K562 (cell line): ENCODE measurements at regions not wholly inside any gene's neighbourhood (a gene's known extent, or its start where the extent isn't known, plus 50 kb on each side); places are given as distances from the start of the nearest gene placed in this dataset.

Experiments
- ATAC-seq: fragments of 200-7000 bp; cut with Tn5 transposase; 3 replicates; pipeline ENCODE4 v1.9.1; 2020; ENCODE audit warnings: moderate library complexity
- BruUV-seq: library from RNA; stranded (reverse); fragments of 400-500 nt; replicated peaks from 2 replicates; lab custom pipeline; 2021; lab: Mats Ljungman, UMichigan
- CTCF ChIA-PET: fragments of 300-600 bp; formaldehyde crosslinking; extraction: SDS; loops from one replicate; lab custom pipeline; 2021; ENCODE audit warnings: low intra/inter-chr PET ratio; lab: Yijun Ruan, JAX
- POLR2A ChIA-PET: fragments of 300-600, 350-650 bp; sonication (Branson Sonifier 250); formaldehyde crosslinking; extraction: SDS; loops from one replicate; lab custom pipeline; 2021; ENCODE audit warnings: antibody characterized with exemption, inconsistent platforms; lab: Yijun Ruan, JAX
- DNase-seq, 4 experiments: peaks; one replicate each; pipeline versions ENCODE4 v3.0.0 to v3.0.0-alpha.2; 2011 to 2018; ENCODE audit warnings: low spot score in 3 of 4, mixed read lengths in 3 of 4; ENCODE audit errors: extremely low read depth in 1 of 4
- FAIRE-seq: peaks from 2 replicates; lab custom pipeline; 2011; peaks lifted over from hg19 to GRCh38; lab: Jason Lieb, UNC
- H2AFZ ChIP-seq: 2 replicates; pipeline ENCODE4 v1.6.0; 2011; ENCODE audit warnings: low read depth, low read length, control low read depth, inconsistent platforms
- H3K27ac ChIP-seq: fragments of 200-600 bp; 3 replicates; pipeline ENCODE4 v1.8.0; 2011; ENCODE audit warnings: low read depth, mild to moderate bottlenecking, control low read depth, inconsistent platforms, low read length, moderate library complexity, mixed read lengths; ENCODE audit errors: extremely low read depth
- H3K27me3 ChIP-seq, 2 experiments: fragments of 300-600 bp in 1 of 2; 2 replicates in 1 of 2; 3 replicates in 1 of 2; pipeline versions ENCODE4 v1.6.0 to v1.8.0; 2011; ENCODE audit warnings: inconsistent platforms in 2 of 2, low read length in 2 of 2, mild to moderate bottlenecking in 1 of 2, mixed read lengths in 1 of 2, moderate library complexity in 1 of 2; ENCODE audit not compliant: control insufficient read depth in 2 of 2, insufficient read depth in 2 of 2
- H3K36me3 ChIP-seq: fragments of 300-600 bp; 3 replicates; pipeline ENCODE4 v1.8.0; 2011; ENCODE audit warnings: mild to moderate bottlenecking, low read length, inconsistent platforms; ENCODE audit not compliant: control insufficient read depth, insufficient read depth
- H3K4me1 ChIP-seq, 2 experiments: fragments of 200-600 bp in 1 of 2; replicated peaks in 1 of 2; 2 replicates in 1 of 2; 3 replicates in 1 of 2; pipeline versions ENCODE4 v1.5.1 to v1.8.0; 2011; ENCODE audit warnings: inconsistent platforms in 2 of 2, low read length in 2 of 2, mild to moderate bottlenecking in 1 of 2, mixed read lengths in 1 of 2, moderate library complexity in 1 of 2; ENCODE audit not compliant: control insufficient read depth in 2 of 2, insufficient read depth in 2 of 2
- H3K4me2 ChIP-seq: 2 replicates; pipeline ENCODE4 v1.6.1; 2011; ENCODE audit warnings: low read length, control low read depth, inconsistent platforms, mixed read lengths; ENCODE audit not compliant: insufficient read depth
- H3K4me3 ChIP-seq: fragments of 200-600 bp; sonication (generic), shearing (Covaris generic); 2 replicates; pipeline ENCODE4 v1.5.1; 2016; ENCODE audit warnings: control low read depth, inconsistent platforms
- H3K79me2 ChIP-seq: fragments of 200-600 bp; 3 replicates; pipeline ENCODE4 v1.8.0; 2011; ENCODE audit warnings: low read length, inconsistent platforms; ENCODE audit not compliant: control insufficient read depth, insufficient read depth
- H3K9ac ChIP-seq, 2 experiments: 2 replicates each; pipeline versions ENCODE4 v1.6.0 to v1.6.1; 2011; ENCODE audit warnings: low read depth in 2 of 2, low read length in 2 of 2, control low read depth in 1 of 2, inconsistent platforms in 1 of 2, mild to moderate bottlenecking in 1 of 2, mixed read lengths in 1 of 2; ENCODE audit not compliant: insufficient read depth in 1 of 2
- H3K9me1 ChIP-seq: one replicate; pipeline ENCODE4 v1.6.0; 2011; ENCODE audit warnings: inconsistent platforms, mild to moderate bottlenecking, low read length, moderate library complexity; ENCODE audit not compliant: control insufficient read depth, insufficient read depth
- H3K9me3 ChIP-seq: replicated peaks from 2 replicates; pipeline ENCODE4 v1.5.1; 2011; ENCODE audit warnings: low read depth, low read length, inconsistent platforms; ENCODE audit not compliant: control insufficient read depth, insufficient read depth
- H4K20me1 ChIP-seq: replicated peaks from 2 replicates; pipeline ENCODE4 v1.6.1; 2011; ENCODE audit warnings: low read length, inconsistent platforms, mixed read lengths; ENCODE audit not compliant: control insufficient read depth, insufficient read depth
- RAD21 ChIP-seq, 2 experiments: fragments of 250-450 bp in 1 of 2; fragments of 450-650 bp in 1 of 2; sonication (Bioruptor Pico) in 1 of 2; formaldehyde crosslinking in 1 of 2; IDR thresholded peaks in 1 of 2; conservative IDR thresholded peaks in 1 of 2; 2 replicates each; pipeline versions ENCODE4 v1.4.0 to v1.8.0; 2020 to 2022; ENCODE audit warnings: mild to moderate bottlenecking in 2 of 2, moderate library complexity in 1 of 2
- ZKSCAN3 ChIP-seq: fragments of 250-450 bp; sonication (Bioruptor Pico); IDR thresholded peaks from 2 replicates; pipeline ENCODE4 v1.4.0; 2020
- WGBS: fragments of 100-300 bp; shearing (Covaris generic); methylation state at CpG from one replicate; pipeline ENCODE4 v1.1.6; 2016; ENCODE audit warnings: low coverage, mixed read lengths; ENCODE audit not compliant: insufficient coverage; ENCODE audit errors: missing lambda C conversion rate; 5-methylcytosine and 5-hydroxymethylcytosine counted together
- in situ Hi-C: fragments of 300-500 bp; cut with MboI; formaldehyde crosslinking; loops from 4 replicates; pipeline ENCODE4 v1.15.0; 2018; ENCODE audit warnings: inconsistent platforms, mixed read lengths
- intact Hi-C: fragments of 100-400 bp; cut with micrococcal nuclease; formaldehyde crosslinking; loops from 2 replicates; pipeline ENCODE4 v1.14.2; 2022
- TF ChIP-seq, protein P1 (sequence below), 3 experiments: IDR thresholded peaks in 2 of 3; conservative IDR thresholded peaks in 1 of 3; 2 replicates each; pipeline ENCODE4 v1.5.1; 2011 to 2012; ENCODE audit warnings: low read length in 3 of 3, mild to moderate bottlenecking in 3 of 3, control low read depth in 2 of 3, improper control_type of control experiment in 1 of 3, inconsistent platforms in 1 of 3, low read depth in 1 of 3, mixed read lengths in 1 of 3, moderate library complexity in 1 of 3; ENCODE audit not compliant: insufficient read depth in 2 of 3

DNA sequence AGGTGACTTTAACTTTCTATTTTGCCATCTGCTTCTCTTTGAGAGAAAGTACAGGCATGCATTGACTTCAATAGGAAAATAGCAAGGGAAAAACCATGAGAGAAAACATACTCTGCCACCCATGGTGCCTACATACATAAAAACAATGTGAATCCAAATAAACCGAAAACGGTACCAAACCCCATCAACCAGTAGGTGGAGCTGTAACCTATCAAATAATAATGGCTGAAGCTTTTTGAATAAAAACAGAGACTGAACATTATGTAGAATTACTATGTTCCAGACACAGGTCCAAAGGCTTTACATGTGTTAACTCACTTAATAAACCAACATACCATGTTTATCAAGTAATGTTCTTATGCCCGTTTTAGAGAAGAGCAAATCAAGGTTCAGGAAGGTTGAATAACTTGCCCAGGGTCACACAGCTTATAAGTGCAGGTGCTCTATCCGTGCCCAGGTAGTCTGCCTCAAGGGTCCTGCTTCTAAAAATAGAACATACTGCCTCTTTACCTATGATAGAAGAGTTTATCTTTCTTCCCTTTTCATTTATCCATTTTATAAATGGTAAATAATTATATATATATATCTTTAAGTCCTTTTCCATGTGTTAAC lies 293.9 kb upstream of the SYT4 start:
- ChIA-PET CTCF (no interaction called here), POLR2A (no interaction called here)
- no peaks in the 10 kb centered on the region for H3K9me1 ChIP-seq
- H4K20me1 ChIP-seq = no peaks in the 10 kb centered on the region
- in situ Hi-C loops = loop anchor here (25.0 kb wide), 1 partner anchor 1459 kb away; no protein-coding TSS in a partner anchor
- WGBS = 0% methylated on average over 4 of the region's 4 CpGs
- FAIRE-seq = no peak
- no peaks in the 10 kb centered on the region for H3K9me3 ChIP-seq
- H2AFZ ChIP-seq = no peak overlapping the region
- no peak overlapping the region for H3K4me3 ChIP-seq
- H3K4me2 ChIP-seq = no peak overlapping the region
- peak; percentile 8 to 17 (median 12) for DNase-seq
- no peak for ATAC-seq
- intact Hi-C loops = no loop called here
- no peaks in the 10 kb centered on the region for H3K36me3 ChIP-seq
- no peaks in the 10 kb centered on the region for H3K4me1 ChIP-seq
- no peak overlapping the region for H3K9ac ChIP-seq
- BruUV-seq = no TSS peak
- H3K27me3 ChIP-seq = no peaks in the 10 kb centered on the region
- H3K27ac ChIP-seq = no peak overlapping the region
- peak in 1 of 2 experiments; percentile 35; a peak in 2 of 4 replicates for TF ChIP-seq RAD21 (CRISPR knock-in tag; conservative IDR thresholded peaks at IDR 0.05 in 1 of 2, IDR thresholded peaks at IDR 0.05 in 1 of 2)
- no peak for TF ChIP-seq ZKSCAN3 (CRISPR knock-in tag)
- TF ChIP-seq, protein P1, sequence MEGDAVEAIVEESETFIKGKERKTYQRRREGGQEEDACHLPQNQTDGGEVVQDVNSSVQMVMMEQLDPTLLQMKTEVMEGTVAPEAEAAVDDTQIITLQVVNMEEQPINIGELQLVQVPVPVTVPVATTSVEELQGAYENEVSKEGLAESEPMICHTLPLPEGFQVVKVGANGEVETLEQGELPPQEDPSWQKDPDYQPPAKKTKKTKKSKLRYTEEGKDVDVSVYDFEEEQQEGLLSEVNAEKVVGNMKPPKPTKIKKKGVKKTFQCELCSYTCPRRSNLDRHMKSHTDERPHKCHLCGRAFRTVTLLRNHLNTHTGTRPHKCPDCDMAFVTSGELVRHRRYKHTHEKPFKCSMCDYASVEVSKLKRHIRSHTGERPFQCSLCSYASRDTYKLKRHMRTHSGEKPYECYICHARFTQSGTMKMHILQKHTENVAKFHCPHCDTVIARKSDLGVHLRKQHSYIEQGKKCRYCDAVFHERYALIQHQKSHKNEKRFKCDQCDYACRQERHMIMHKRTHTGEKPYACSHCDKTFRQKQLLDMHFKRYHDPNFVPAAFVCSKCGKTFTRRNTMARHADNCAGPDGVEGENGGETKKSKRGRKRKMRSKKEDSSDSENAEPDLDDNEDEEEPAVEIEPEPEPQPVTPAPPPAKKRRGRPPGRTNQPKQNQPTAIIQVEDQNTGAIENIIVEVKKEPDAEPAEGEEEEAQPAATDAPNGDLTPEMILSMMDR (IDR thresholded peaks at IDR 0.05 in 2 of 3, conservative IDR thresholded peaks at IDR 0.05 in 1 of 3; ENCODE audit: insufficient read depth in 2 of 3, low read depth in 1 of 3, low read length in 3 of 3) = peak in 2 of 3 experiments; percentile 37 to 39; a peak in 2 of 6 replicates
- TF ChIP-seq, all 486 proteins: peak for 2
- H3K79me2 ChIP-seq = no peaks in the 10 kb centered on the region
